A673 (cell line): ENCODE measurements at regions not wholly inside any gene's neighbourhood (a gene's known extent, or its start where the extent isn't known, plus 50 kb on each side); places are given as distances from the start of the nearest gene placed in this dataset.

Source experiments
- BruUV-seq: library from RNA; stranded (reverse); fragments of 400-500 nt; replicated peaks from 2 replicates; lab custom pipeline; 2021; lab: Mats Ljungman, UMichigan
- CTCF ChIA-PET: fragments of 300-600 bp; sonication (Branson Sonifier 250); formaldehyde crosslinking; loops from one replicate; lab custom pipeline; 2022; ENCODE audit warnings: antibody characterized with exemption; lab: Charles Lee
- POLR2A ChIA-PET: fragments of 300-600 bp; sonication (Branson Sonifier 250); formaldehyde crosslinking; loops from one replicate; lab custom pipeline; 2022; ENCODE audit warnings: antibody characterized with exemption; ENCODE audit not compliant: low non-redundant PET; lab: Charles Lee
- DNase-seq: peaks from one replicate; pipeline ENCODE4 v3.0.0-alpha.2; 2015; ENCODE audit warnings: low spot score
- H3K27ac ChIP-seq: fragments of 200-600 bp; sonication (generic); 2 replicates; pipeline ENCODE4 v1.5.1; 2016; ENCODE audit warnings: mixed run types, low read depth, mild to moderate bottlenecking, mixed read lengths, antibody characterized with exemption, low read length; ENCODE audit not compliant: poor library complexity, severe bottlenecking
- H3K27me3 ChIP-seq: fragments of 200-600 bp; sonication (generic); replicated peaks from 2 replicates; pipeline ENCODE4 v1.6.1; 2017; ENCODE audit warnings: mixed run types, low read depth, mild to moderate bottlenecking, mixed read lengths, antibody characterized with exemption, low read length; ENCODE audit not compliant: insufficient read depth, poor library complexity
- H3K36me3 ChIP-seq: fragments of 200-600 bp; sonication (generic); 2 replicates; pipeline ENCODE4 v1.6.1; 2016; ENCODE audit warnings: mixed run types, mild to moderate bottlenecking, mixed read lengths, antibody characterized with exemption, low read length; ENCODE audit not compliant: insufficient read depth, poor library complexity, severe bottlenecking
- H3K4me1 ChIP-seq: fragments of 200-600 bp; sonication (generic); 2 replicates; pipeline ENCODE4 v1.6.1; 2017; ENCODE audit warnings: mixed run types, mild to moderate bottlenecking, mixed read lengths, antibody characterized with exemption, low read length; ENCODE audit not compliant: insufficient read depth, poor library complexity, severe bottlenecking
- H3K4me3 ChIP-seq: fragments of 200-600 bp; sonication (generic); 2 replicates; pipeline ENCODE4 v1.5.1; 2016; ENCODE audit warnings: low read depth, mixed run types, mild to moderate bottlenecking, mixed read lengths, low read length; ENCODE audit not compliant: poor library complexity, severe bottlenecking
- H3K9me3 ChIP-seq: fragments of 200-600 bp; sonication (generic); 2 replicates; pipeline ENCODE4 v1.6.1; 2016; ENCODE audit warnings: mixed run types, low read depth, mild to moderate bottlenecking, mixed read lengths, antibody characterized with exemption, low read length; ENCODE audit not compliant: poor library complexity, severe bottlenecking
- EZH2 ChIP-seq: fragments of 200-600 bp; sonication (generic); IDR thresholded peaks from 2 replicates; pipeline ENCODE4 v1.6.1; 2017; ENCODE audit warnings: borderline replicate concordance, low read depth, mild to moderate bottlenecking, mixed read lengths, antibody characterized with exemption, low read length; ENCODE audit not compliant: poor library complexity, severe bottlenecking
- intact Hi-C: fragments of 100-400 bp; cut with micrococcal nuclease; formaldehyde crosslinking; loops from one replicate; pipeline ENCODE4 v1.10.0; 2022; ENCODE audit not compliant: unreplicated experiment
- TF ChIP-seq, protein P1 (sequence below): fragments of 300-800, 200-600 bp; sonication (generic); conservative IDR thresholded peaks from 2 replicates; pipeline ENCODE4 v1.5.1; 2017; ENCODE audit warnings: low read depth, mild to moderate bottlenecking, antibody characterized with exemption, low read length, moderate library complexity, mixed read lengths

DNA sequence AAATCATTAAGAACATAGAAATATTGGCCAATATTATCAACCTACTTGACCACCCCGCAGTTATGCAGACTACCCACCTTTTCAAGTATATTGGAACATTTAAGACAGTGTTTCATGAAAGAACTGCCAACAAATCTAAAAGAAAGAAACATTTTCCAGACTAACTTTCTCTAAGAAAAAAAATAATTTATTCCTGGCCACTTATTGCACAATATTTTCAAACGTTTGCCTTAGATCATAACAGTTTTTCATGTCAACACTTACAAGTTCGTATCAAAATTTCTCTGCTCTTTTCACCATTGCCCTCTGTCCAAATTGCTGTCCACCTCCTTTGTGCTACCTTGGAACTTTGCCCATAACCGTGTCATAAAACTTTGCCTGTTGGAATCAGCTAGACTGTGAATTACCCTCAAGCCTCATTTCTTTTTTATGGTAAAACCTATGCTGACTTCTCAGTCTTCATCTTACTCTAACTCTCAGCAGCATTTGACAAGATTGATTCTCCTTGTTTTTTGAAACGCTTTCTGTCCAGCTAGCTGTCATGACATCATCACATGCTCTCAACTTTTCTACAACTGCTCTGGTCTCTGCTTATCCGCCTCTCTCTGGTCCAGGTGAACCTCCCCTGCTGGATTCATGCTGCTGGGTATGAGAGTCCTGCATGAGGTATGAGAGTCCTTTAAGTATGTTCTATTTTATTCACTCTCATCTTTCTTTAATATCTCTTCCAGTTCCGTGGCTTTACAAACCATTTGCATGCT lies 92.8 kb upstream of the CHRM3 start:
- intact Hi-C loops = no loop called here
- DNase-seq = no peak
- H3K4me3 ChIP-seq = no peak overlapping the region
- no peaks in the 10 kb centered on the region for H3K27me3 ChIP-seq
- H3K9me3 ChIP-seq = no peaks in the 10 kb centered on the region
- H3K36me3 ChIP-seq = no peaks in the 10 kb centered on the region
- POLR2A ChIA-PET = no interaction called here
- no TSS peak for BruUV-seq
- CTCF ChIA-PET = no interaction called here
- no peaks in the 10 kb centered on the region for H3K4me1 ChIP-seq
- no peak overlapping the region for H3K27ac ChIP-seq
- TF ChIP-seq EZH2 = no peak
- TF ChIP-seq, protein P1, sequence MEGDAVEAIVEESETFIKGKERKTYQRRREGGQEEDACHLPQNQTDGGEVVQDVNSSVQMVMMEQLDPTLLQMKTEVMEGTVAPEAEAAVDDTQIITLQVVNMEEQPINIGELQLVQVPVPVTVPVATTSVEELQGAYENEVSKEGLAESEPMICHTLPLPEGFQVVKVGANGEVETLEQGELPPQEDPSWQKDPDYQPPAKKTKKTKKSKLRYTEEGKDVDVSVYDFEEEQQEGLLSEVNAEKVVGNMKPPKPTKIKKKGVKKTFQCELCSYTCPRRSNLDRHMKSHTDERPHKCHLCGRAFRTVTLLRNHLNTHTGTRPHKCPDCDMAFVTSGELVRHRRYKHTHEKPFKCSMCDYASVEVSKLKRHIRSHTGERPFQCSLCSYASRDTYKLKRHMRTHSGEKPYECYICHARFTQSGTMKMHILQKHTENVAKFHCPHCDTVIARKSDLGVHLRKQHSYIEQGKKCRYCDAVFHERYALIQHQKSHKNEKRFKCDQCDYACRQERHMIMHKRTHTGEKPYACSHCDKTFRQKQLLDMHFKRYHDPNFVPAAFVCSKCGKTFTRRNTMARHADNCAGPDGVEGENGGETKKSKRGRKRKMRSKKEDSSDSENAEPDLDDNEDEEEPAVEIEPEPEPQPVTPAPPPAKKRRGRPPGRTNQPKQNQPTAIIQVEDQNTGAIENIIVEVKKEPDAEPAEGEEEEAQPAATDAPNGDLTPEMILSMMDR = no peak

DNA sequence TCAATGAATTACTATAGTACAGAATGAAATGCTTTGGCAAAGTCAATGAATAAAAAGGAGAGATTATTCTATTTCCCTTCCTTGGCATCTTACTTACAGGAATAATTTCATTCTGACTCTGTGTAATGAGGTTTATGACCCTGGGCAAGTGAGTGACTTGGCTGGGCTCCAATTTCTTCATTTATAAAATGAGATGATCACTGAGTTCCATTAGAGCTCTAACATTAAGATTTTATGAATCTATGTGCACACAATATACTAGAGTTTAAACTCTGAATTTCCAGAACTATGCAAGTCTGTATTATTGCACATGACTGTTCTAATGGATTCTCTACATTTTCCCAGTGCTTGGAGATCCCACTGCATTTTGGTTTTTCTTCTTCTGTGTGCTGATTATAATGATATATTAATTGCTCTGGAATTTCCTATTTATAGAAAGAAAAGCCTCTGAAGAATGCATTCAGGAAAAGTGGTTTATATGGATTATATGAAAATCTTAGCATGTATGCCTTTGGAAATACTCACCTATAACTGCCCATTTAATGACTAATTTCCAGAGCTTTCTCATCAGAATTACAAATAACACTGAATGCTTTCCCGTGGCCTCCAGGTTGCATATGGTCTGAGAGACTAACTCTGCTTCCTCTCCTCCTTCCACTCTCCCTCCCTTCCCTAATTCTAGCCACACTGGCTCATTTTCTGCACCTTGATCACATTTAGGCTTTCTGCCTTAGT lies 97.4 kb upstream of the CHRM3 start:
- ChIA-PET POLR2A (no interaction called here), CTCF (no interaction called here)
- intact Hi-C loops = no loop called here
- no peaks in the 10 kb centered on the region for H3K4me1 ChIP-seq
- no TSS peak for BruUV-seq
- no peaks in the 10 kb centered on the region for H3K9me3 ChIP-seq
- no peaks in the 10 kb centered on the region for H3K36me3 ChIP-seq
- TF ChIP-seq, protein P1 = no peak
- TF ChIP-seq EZH2 = no peak
- no peak overlapping the region for H3K27ac ChIP-seq
- no peak for DNase-seq
- H3K4me3 ChIP-seq = no peak overlapping the region
- H3K27me3 ChIP-seq = no peaks in the 10 kb centered on the region

DNA sequence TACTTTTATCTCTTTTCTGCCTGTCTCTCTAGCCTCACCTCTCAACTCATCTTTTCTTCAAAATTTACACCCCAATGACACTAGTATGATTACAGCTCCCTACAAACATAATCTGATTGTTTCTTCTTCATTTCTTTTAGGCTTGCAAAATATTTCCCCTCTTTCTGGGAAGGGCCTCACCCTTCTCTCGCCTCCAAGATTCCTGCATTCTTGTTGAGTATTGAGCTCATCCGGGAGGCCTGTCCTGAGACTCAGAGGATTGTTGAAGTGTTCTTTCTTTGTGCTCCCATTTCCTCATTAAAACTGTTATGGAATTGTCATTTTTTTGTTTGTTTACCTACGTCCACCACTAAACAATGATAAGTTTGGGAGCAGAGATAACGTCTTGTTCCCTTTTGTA lies 99.1 kb upstream of the CHRM3 start:
- CTCF ChIA-PET = no interaction called here
- intact Hi-C loops = no loop called here

More for the DNA sequence above, 99.1 kb upstream of the CHRM3 start:
- H3K4me1 ChIP-seq = no peaks in the 10 kb centered on the region
- H3K9me3 ChIP-seq = no peaks in the 10 kb centered on the region
- no peak overlapping the region for H3K4me3 ChIP-seq
- no TSS peak for BruUV-seq
- no peak for DNase-seq
- H3K27ac ChIP-seq = no peak overlapping the region
- POLR2A ChIA-PET = no interaction called here
- no peak for TF ChIP-seq EZH2
- TF ChIP-seq, protein P1 = no peak
- no peaks in the 10 kb centered on the region for H3K36me3 ChIP-seq
- H3K27me3 ChIP-seq = no peaks in the 10 kb centered on the region
